Neutrophil (primary cell): ENCODE measurements at regions not wholly inside any gene's neighbourhood (a gene's known extent, or its start where the extent isn't known, plus 50 kb on each side); places are given as distances from the start of the nearest gene placed in this dataset.

Source experiments
- H3K27ac ChIP-seq: fragments of 200-600 bp; sonication (generic); 2 replicates; pipeline ENCODE4 v1.5.1; 2016; ENCODE audit warnings: mild to moderate bottlenecking, moderate library complexity
- H3K27me3 ChIP-seq: fragments of 200-600 bp; sonication (generic); 2 replicates; pipeline ENCODE4 v1.6.0; 2016; ENCODE audit warnings: mild to moderate bottlenecking
- H3K36me3 ChIP-seq: fragments of 200-600 bp; sonication (generic); 2 replicates; pipeline ENCODE4 v1.5.1; 2017
- H3K4me1 ChIP-seq, 2 experiments: fragments of 200-600 bp in 1 of 2; sonication (generic) in 1 of 2; 1 replicate in 1 of 2; 2 replicates in 1 of 2; pipeline versions ENCODE4 v1.5.1 to v1.6.1; 2013 to 2016; ENCODE audit warnings: low read depth in 1 of 2, low read length in 1 of 2, mild to moderate bottlenecking in 1 of 2, moderate library complexity in 1 of 2; ENCODE audit not compliant: control insufficient read depth in 1 of 2, insufficient read depth in 1 of 2
- H3K4me3 ChIP-seq, 2 experiments: fragments of 200-600 bp in 1 of 2; sonication (generic) in 1 of 2; 1 replicate in 1 of 2; 2 replicates in 1 of 2; pipeline ENCODE4 v1.5.1; 2013 to 2016; ENCODE audit warnings: low read depth in 1 of 2, low read length in 1 of 2, mild to moderate bottlenecking in 1 of 2, moderate library complexity in 1 of 2
- H3K9me3 ChIP-seq: fragments of 200-600 bp; sonication (generic); 2 replicates; pipeline ENCODE4 v1.5.1; 2016
- CTCF ChIP-seq: fragments of 200-600 bp; sonication (generic); IDR thresholded peaks from 2 replicates; pipeline ENCODE4 v1.5.1; 2016; ENCODE audit warnings: antibody characterized with exemption

- peaks cover 38% of the 10 kb centered on the region for H3K27me3 ChIP-seq
- no peak overlapping the region for H3K27ac ChIP-seq
- H3K4me3 ChIP-seq = no peak overlapping the region
- no peaks in the 10 kb centered on the region for H3K36me3 ChIP-seq
- TF ChIP-seq CTCF = no peak
- no peaks in the 10 kb centered on the region for H3K9me3 ChIP-seq
- H3K4me1 ChIP-seq = peaks cover 7 to 10% of the 10 kb centered on the region in 2 experiments
These were observed 191.8 kb downstream of the MELK start for GRCh38 chr9:36764364-36765076.

GRCh38 chr9:36765077-36765390 lies 192.3 kb downstream of the MELK start:
- Histone ChIP-seq H3K36me3 (no peaks in the 10 kb centered on the region), H3K27ac (no peak overlapping the region), H3K4me3 (no peak overlapping the region), H3K27me3 (peaks cover 42% of the 10 kb centered on the region), H3K4me1 (peaks cover 7 to 10% of the 10 kb centered on the region in 2 experiments), H3K9me3 (no peaks in the 10 kb centered on the region)
- TF ChIP-seq CTCF = no peak

GRCh38 chr9:36765468-36766341 lies 193.0 kb downstream of the MELK start:
- H3K9me3 ChIP-seq = no peaks in the 10 kb centered on the region
- H3K27ac ChIP-seq = no peak overlapping the region
- no peaks in the 10 kb centered on the region for H3K36me3 ChIP-seq
- no peak for TF ChIP-seq CTCF
- H3K4me3 ChIP-seq = peak overlapping the region; percentile 43 to 50
- H3K27me3 ChIP-seq = peaks cover 42% of the 10 kb centered on the region
- H3K4me1 ChIP-seq = peaks cover 7 to 10% of the 10 kb centered on the region in 2 experiments

- TF ChIP-seq CTCF = no peak
- Histone ChIP-seq H3K36me3 (no peaks in the 10 kb centered on the region), H3K4me1 (peaks cover 7 to 10% of the 10 kb centered on the region in 2 experiments), H3K4me3 (no peak overlapping the region), H3K9me3 (no peaks in the 10 kb centered on the region), H3K27ac (no peak overlapping the region), H3K27me3 (peaks cover 60% of the 10 kb centered on the region)
These were observed 196.0 kb downstream of the MELK start for GRCh38 chr9:36768677-36769076.

GRCh38 chr9:36770025-36770424 lies 197.3 kb downstream of the MELK start:
- H3K4me1 ChIP-seq = peaks cover 7 to 10% of the 10 kb centered on the region in 2 experiments
- no peak overlapping the region for H3K27ac ChIP-seq
- H3K4me3 ChIP-seq = no peak overlapping the region
- H3K9me3 ChIP-seq = no peaks in the 10 kb centered on the region
- no peaks in the 10 kb centered on the region for H3K36me3 ChIP-seq
- TF ChIP-seq CTCF = no peak
- peaks cover 62% of the 10 kb centered on the region for H3K27me3 ChIP-seq
